H1 (cell line): ENCODE measurements at regions not wholly inside any gene's neighbourhood (a gene's known extent, or its start where the extent isn't known, plus 50 kb on each side); places are given as distances from the start of the nearest gene placed in this dataset.

Experiments
- CTCF ChIA-PET: fragments of 300-600 bp; sonication (Branson Sonifier 250); formaldehyde crosslinking; loops from one replicate; lab custom pipeline; 2021; ENCODE audit not compliant: partially characterized antibody; lab: Charles Lee
- POLR2A ChIA-PET: fragments of 300-600 bp; sonication (Branson Sonifier 250); formaldehyde crosslinking; loops from one replicate; lab custom pipeline; 2021; ENCODE audit warnings: inconsistent platforms; ENCODE audit not compliant: partially characterized antibody; lab: Charles Lee
- DNase-seq, 2 experiments: peaks; one replicate each; pipeline versions ENCODE4 v3.0.0 to v3.0.0-alpha.2; 2010 to 2022; ENCODE audit warnings: low spot score in 2 of 2, low read depth in 1 of 2, mixed read lengths in 1 of 2
- FAIRE-seq: peaks from 2 replicates; lab custom pipeline; 2011; peaks lifted over from hg19 to GRCh38; lab: Jason Lieb, UNC
- H2AFZ ChIP-seq: 2 replicates; pipeline ENCODE4 v1.8.1; 2012; ENCODE audit warnings: low read length, inconsistent platforms
- H2AK5ac ChIP-seq: 2 replicates; pipeline ENCODE4 v1.6.1; 2013; ENCODE audit warnings: low read depth, low read length
- H2BK120ac ChIP-seq: replicated peaks from 2 replicates; pipeline ENCODE3; 2013; ENCODE audit warnings: low read depth, low read length, inconsistent platforms
- H2BK12ac ChIP-seq: 2 replicates; pipeline ENCODE4 v1.6.1; 2013; ENCODE audit warnings: low read depth, low read length
- H2BK15ac ChIP-seq: 2 replicates; pipeline ENCODE4 v1.6.1; 2013; ENCODE audit warnings: low read length
- H2BK20ac ChIP-seq: 2 replicates; pipeline ENCODE4 v1.6.1; 2013; ENCODE audit warnings: low read length
- H2BK5ac ChIP-seq: 2 replicates; pipeline ENCODE4 v1.6.1; 2013; ENCODE audit warnings: low read depth, low read length
- H3K14ac ChIP-seq: 2 replicates; pipeline ENCODE4 v1.6.1; 2013; ENCODE audit warnings: inconsistent platforms; ENCODE audit not compliant: insufficient read length
- H3K18ac ChIP-seq: 2 replicates; pipeline ENCODE4 v1.6.1; 2013; ENCODE audit warnings: low read length; ENCODE audit errors: extremely low read depth
- H3K23ac ChIP-seq: 2 replicates; pipeline ENCODE4 v1.6.1; 2013; ENCODE audit warnings: inconsistent platforms; ENCODE audit not compliant: insufficient read length
- H3K23me2 ChIP-seq: 2 replicates; pipeline ENCODE4 v1.6.1; 2013; ENCODE audit warnings: low read depth, low read length
- H3K27ac ChIP-seq: 2 replicates; pipeline ENCODE4 v1.6.1; 2011; ENCODE audit warnings: low read depth, low read length, inconsistent platforms
- H3K27me3 ChIP-seq, 4 experiments: replicated peaks in 1 of 4; 1 replicate in 1 of 4; 2 replicates in 3 of 4; pipeline versions ENCODE4 v1.6.1 to v1.8.1; 2011 to 2013; ENCODE audit warnings: low read length in 3 of 4, mild to moderate bottlenecking in 3 of 4, inconsistent platforms in 2 of 4, mixed read lengths in 2 of 4, moderate library complexity in 1 of 4; ENCODE audit not compliant: control insufficient read depth in 3 of 4, insufficient read depth in 3 of 4; ENCODE audit errors: extremely low read depth in 1 of 4
- H3K36me3 ChIP-seq, 4 experiments: 2 replicates each; pipeline versions ENCODE4 v1.6.1 to v1.8.1; 2011 to 2013; ENCODE audit warnings: mild to moderate bottlenecking in 4 of 4, low read length in 3 of 4, moderate library complexity in 2 of 4, control low read depth in 1 of 4, inconsistent platforms in 1 of 4; ENCODE audit not compliant: insufficient read depth in 4 of 4, control insufficient read depth in 2 of 4
- H3K4ac ChIP-seq: replicated peaks from 2 replicates; pipeline ENCODE3; 2013; ENCODE audit warnings: low read length, low read depth, mixed read lengths, inconsistent platforms; ENCODE audit not compliant: insufficient read length
- H3K4me1 ChIP-seq, 4 experiments: replicated peaks in 1 of 4; 1 replicate in 1 of 4; 2 replicates in 3 of 4; pipeline versions ENCODE4 v1.6.1 to v1.8.1; 2011 to 2013; ENCODE audit warnings: low read length in 3 of 4, inconsistent platforms in 2 of 4, mixed read lengths in 1 of 4; ENCODE audit not compliant: insufficient read depth in 4 of 4, control insufficient read depth in 3 of 4
- H3K4me2 ChIP-seq, 2 experiments: 2 replicates each; pipeline versions ENCODE4 v1.6.1 to v1.8.1; 2011 to 2013; ENCODE audit warnings: low read depth in 2 of 2, low read length in 2 of 2, control low read depth in 1 of 2, inconsistent platforms in 1 of 2, mild to moderate bottlenecking in 1 of 2; ENCODE audit not compliant: insufficient read depth in 1 of 2
- H3K4me3 ChIP-seq, 4 experiments: fragments of 200-600, 300-600 bp in 1 of 4; sonication (generic), shearing (Covaris generic), sonication (Bioruptor Twin) in 1 of 4; 2 replicates each; pipeline versions ENCODE4 v1.5.1 to v1.8.1; 2011 to 2016; ENCODE audit warnings: low read length in 4 of 4, low read depth in 3 of 4, control low read depth in 2 of 4, inconsistent platforms in 2 of 4, mild to moderate bottlenecking in 2 of 4, mixed read lengths in 1 of 4, moderate library complexity in 1 of 4; ENCODE audit not compliant: insufficient read depth in 2 of 4; ENCODE audit errors: extremely low read depth in 1 of 4
- H3K56ac ChIP-seq: replicated peaks from 2 replicates; pipeline ENCODE3; 2013; ENCODE audit warnings: low read depth, mild to moderate bottlenecking, mixed read lengths, low read length, inconsistent platforms; ENCODE audit not compliant: insufficient read length
- H3K79me1 ChIP-seq: 2 replicates; pipeline ENCODE4 v1.6.1; 2013; ENCODE audit warnings: low read depth, low read length, control low read depth
- H3K79me2 ChIP-seq, 2 experiments: 2 replicates each; pipeline versions ENCODE4 v1.6.1 to v1.8.1; 2012 to 2013; ENCODE audit warnings: low read length in 2 of 2, mild to moderate bottlenecking in 2 of 2, inconsistent platforms in 1 of 2; ENCODE audit not compliant: insufficient read depth in 2 of 2, control insufficient read depth in 1 of 2
- H3K9ac ChIP-seq, 4 experiments: replicated peaks in 1 of 4; 1 replicate in 1 of 4; 2 replicates in 3 of 4; pipeline versions ENCODE4 v1.6.1 to v1.8.1; 2011 to 2013; ENCODE audit warnings: low read depth in 3 of 4, low read length in 3 of 4, control low read depth in 2 of 4, mild to moderate bottlenecking in 2 of 4, moderate library complexity in 2 of 4, inconsistent platforms in 1 of 4; ENCODE audit errors: extremely low read depth in 1 of 4
- H3K9me3 ChIP-seq, 2 experiments: 2 replicates each; pipeline versions ENCODE4 v1.6.1 to v1.8.1; 2012 to 2013; ENCODE audit warnings: mild to moderate bottlenecking in 2 of 2, moderate library complexity in 2 of 2, control low read depth in 1 of 2, inconsistent platforms in 1 of 2, low read depth in 1 of 2, low read length in 1 of 2, mixed read lengths in 1 of 2; ENCODE audit not compliant: insufficient read depth in 2 of 2
- H4K20me1 ChIP-seq, 2 experiments: replicated peaks in 1 of 2; 2 replicates each; pipeline versions ENCODE3 to v1.8.1; 2011 to 2013; ENCODE audit warnings: inconsistent platforms in 2 of 2, low read length in 2 of 2, mild to moderate bottlenecking in 1 of 2; ENCODE audit not compliant: insufficient read depth in 2 of 2, control insufficient read depth in 1 of 2
- H4K5ac ChIP-seq: 2 replicates; pipeline ENCODE4 v1.6.1; 2013; ENCODE audit warnings: low read length, low read depth, mixed read lengths, inconsistent platforms; ENCODE audit not compliant: insufficient read length
- H4K8ac ChIP-seq: 2 replicates; pipeline ENCODE4 v1.8.0; 2013; ENCODE audit warnings: mild to moderate bottlenecking, moderate library complexity, low read length, inconsistent platforms; ENCODE audit not compliant: insufficient read depth; ENCODE audit errors: extremely low read depth
- H4K91ac ChIP-seq: replicated peaks from 2 replicates; pipeline ENCODE3; 2013; ENCODE audit warnings: low read length, mixed read lengths, inconsistent platforms; ENCODE audit not compliant: insufficient read length
- CBX8 ChIP-seq: fragments of 300-800, 300-1000 bp; sonication (generic); IDR thresholded peaks from 2 replicates; pipeline ENCODE4 v1.7.1; 2016; ENCODE audit warnings: low read depth, low read length, borderline replicate concordance
- CREB1 ChIP-seq: IDR thresholded peaks from 2 replicates; pipeline ENCODE4 v1.6.1; 2012; ENCODE audit warnings: inconsistent platforms
- EGR1 ChIP-seq: IDR thresholded peaks from 2 replicates; pipeline ENCODE4 v1.6.1; 2011; ENCODE audit warnings: low read depth, low read length, borderline replicate concordance
- EZH2 ChIP-seq: fragments of 200-600 bp; sonication (generic); IDR thresholded peaks from 2 replicates; pipeline ENCODE4 v1.7.1; 2012; ENCODE audit warnings: low read depth, mild to moderate bottlenecking, moderate library complexity, low read length, inconsistent platforms; ENCODE audit not compliant: severe bottlenecking
- GABPA ChIP-seq: IDR thresholded peaks from 2 replicates; pipeline ENCODE4 v1.6.1; 2011; ENCODE audit warnings: mild to moderate bottlenecking, low read length, moderate library complexity, borderline replicate concordance; ENCODE audit not compliant: insufficient read depth
- KDM5A ChIP-seq: fragments of 200-600 bp; IDR thresholded peaks from 2 replicates; pipeline ENCODE4 v1.7.1; 2012; ENCODE audit warnings: mild to moderate bottlenecking, low read length, inconsistent platforms, mixed read lengths
- MAX ChIP-seq: IDR thresholded peaks from 2 replicates; pipeline ENCODE4 v1.6.1; 2012; ENCODE audit warnings: inconsistent platforms
- POLR2AphosphoS5 ChIP-seq: IDR thresholded peaks from 2 replicates; pipeline ENCODE4 v1.6.1; 2011; ENCODE audit warnings: low read depth, low read length
- SIX5 ChIP-seq: IDR thresholded peaks from 2 replicates; pipeline ENCODE4 v1.6.1; 2011; ENCODE audit warnings: mild to moderate bottlenecking, low read depth, low read length
- TAF1 ChIP-seq: IDR thresholded peaks from 2 replicates; pipeline ENCODE4 v1.6.1; 2011; ENCODE audit warnings: mild to moderate bottlenecking, low read depth, low read length
- TBP ChIP-seq: IDR thresholded peaks from 2 replicates; pipeline ENCODE4 v1.6.1; 2011; ENCODE audit warnings: low read depth, low read length, improper control_type of control experiment
- TCF12 ChIP-seq: IDR thresholded peaks from 2 replicates; pipeline ENCODE4 v1.6.1; 2011; ENCODE audit warnings: low read depth, mild to moderate bottlenecking, low read length
- WGBS, 2 experiments: shearing (Covaris generic) in 1 of 2; methylation state at CpG; one replicate each; pipeline versions ENCODE4 v1.1.6 to v1.1.7; 2013 to 2015; ENCODE audit warnings: low lambda C conversion rate in 2 of 2, mixed read lengths in 2 of 2, inconsistent platforms in 1 of 2, low coverage in 1 of 2, missing lambda C conversion rate in 1 of 2; ENCODE audit not compliant: insufficient replicate concordance in 2 of 2, insufficient coverage in 1 of 2, insufficient read length in 1 of 2; ENCODE audit errors: extremely low coverage in 1 of 2, missing lambda C conversion rate in 1 of 2; 5-methylcytosine and 5-hydroxymethylcytosine counted together

GRCh38 chr6:164085091-164086075 is 670.9 kb downstream of the QKI start:
- Histone ChIP-seq H3K9me3 (no peaks in the 10 kb centered on the region), H3K36me3 (no peaks in the 10 kb centered on the region), H4K20me1 (no peaks in the 10 kb centered on the region), H3K56ac (no peak overlapping the region), H3K4me2 (no peak overlapping the region), H3K4ac (no peak overlapping the region), H2AK5ac (no peak overlapping the region), H3K9ac (no peak overlapping the region), H3K14ac (no peak overlapping the region), H3K27me3 (no peaks in the 10 kb centered on the region), H4K5ac (no peak overlapping the region), H3K4me3 (no peak overlapping the region), H2BK20ac (no peak overlapping the region), H3K79me2 (no peaks in the 10 kb centered on the region), H2BK5ac (no peak overlapping the region), H3K23me2 (no peaks in the 10 kb centered on the region), H3K23ac (no peak overlapping the region), H3K27ac (no peak overlapping the region), H3K4me1 (peaks cover 0 to 2% (median 0%) of the 10 kb centered on the region in 4 experiments; a peak in 1 of 7 replicates), H2BK12ac (no peak overlapping the region), H2BK120ac (no peak overlapping the region), H3K18ac (no peak overlapping the region; the same call in 1 of the 2 replicates), H2BK15ac (no peak overlapping the region), H4K8ac (no peak overlapping the region), H3K79me1 (no peaks in the 10 kb centered on the region), H4K91ac (no peak overlapping the region), H2AFZ (no peak overlapping the region)
- ChIA-PET POLR2A (interaction anchor here (1.4 kb wide), 1 partner anchor 10 kb away, joined by 3 read pairs; no protein-coding TSS in a partner anchor), CTCF (interaction anchor here (2.5 kb wide), 1 partner anchor 11 kb away, joined by 8 read pairs; no protein-coding TSS in a partner anchor)
- DNase-seq (no peak), FAIRE-seq (no peak)
- 86% methylated on average over 31 of the region's 33 CpGs; no CpG with 5 or more reads in 1 of the 2 experiments for WGBS, 2 experiments
- TF ChIP-seq CREB1 = no peak
- TF ChIP-seq TAF1 = no peak
- no peak for TF ChIP-seq TCF12
- TF ChIP-seq CBX8 = no peak
- no peak for TF ChIP-seq EGR1
- TF ChIP-seq GABPA = no peak
- TF ChIP-seq KDM5A = no peak
- TF ChIP-seq MAX = no peak
- TF ChIP-seq EZH2 = no peak
- TF ChIP-seq SIX5 = no peak
- TF ChIP-seq TBP = no peak
- TF ChIP-seq POLR2AphosphoS5 = no peak
